Peyer's patch (tissue), 4 donors: ENCODE measurements at regions not wholly inside any gene's neighbourhood (a gene's known extent, or its start where the extent isn't known, plus 50 kb on each side); places are given as distances from the start of the nearest gene placed in this dataset.

Experiments
- DNase-seq, 3 donors: peaks; one replicate each; pipeline ENCODE4 v3.0.0-alpha.2; 2017 to 2019
- H3K27ac ChIP-seq, 4 donors: fragments of 200-600 bp; sonication (generic); one replicate each; pipeline ENCODE4 v1.5.1; 2016 to 2019
- H3K27me3 ChIP-seq, 2 donors: fragments of 200-600 bp; sonication (generic); one replicate each; pipeline ENCODE4 v1.5.1; 2019
- H3K36me3 ChIP-seq, 3 donors: fragments of 200-600 bp; sonication (generic); one replicate each; pipeline ENCODE4 v1.5.1; 2016 to 2019
- H3K4me1 ChIP-seq, 4 donors: fragments of 200-600 bp; sonication (generic); one replicate each; pipeline ENCODE4 v1.5.1; 2016 to 2019
- H3K4me3 ChIP-seq, 4 donors: fragments of 200-600 bp; sonication (generic); 1 replicate in 3 of 4; 2 replicates in 1 of 4; pipeline ENCODE4 v1.5.1; 2016 to 2019; ENCODE audit warnings: mild to moderate bottlenecking in 1 of 4
- H3K9me3 ChIP-seq, 4 donors: fragments of 200-600 bp; sonication (generic); one replicate each; pipeline ENCODE4 v1.5.1; 2016 to 2019; ENCODE audit warnings: mild to moderate bottlenecking in 1 of 4
- CTCF ChIP-seq, 6 experiments: fragments of 450-650 bp in 4 of 6; fragments of 200-600 bp in 2 of 6; sonication (generic) in 1 of 6; IDR thresholded peaks; one replicate each; pipeline ENCODE4 v1.5.1; 2017 to 2019; ENCODE audit warnings: antibody characterized with exemption in 6 of 6, mild to moderate bottlenecking in 3 of 6, moderate library complexity in 1 of 6
- POLR2A ChIP-seq, 2 donors: fragments of 450-650 bp; IDR thresholded peaks; one replicate each; pipeline ENCODE4 v1.5.1; 2017; ENCODE audit warnings: antibody characterized with exemption in 2 of 2, mild to moderate bottlenecking in 2 of 2, moderate library complexity in 2 of 2

DNA sequence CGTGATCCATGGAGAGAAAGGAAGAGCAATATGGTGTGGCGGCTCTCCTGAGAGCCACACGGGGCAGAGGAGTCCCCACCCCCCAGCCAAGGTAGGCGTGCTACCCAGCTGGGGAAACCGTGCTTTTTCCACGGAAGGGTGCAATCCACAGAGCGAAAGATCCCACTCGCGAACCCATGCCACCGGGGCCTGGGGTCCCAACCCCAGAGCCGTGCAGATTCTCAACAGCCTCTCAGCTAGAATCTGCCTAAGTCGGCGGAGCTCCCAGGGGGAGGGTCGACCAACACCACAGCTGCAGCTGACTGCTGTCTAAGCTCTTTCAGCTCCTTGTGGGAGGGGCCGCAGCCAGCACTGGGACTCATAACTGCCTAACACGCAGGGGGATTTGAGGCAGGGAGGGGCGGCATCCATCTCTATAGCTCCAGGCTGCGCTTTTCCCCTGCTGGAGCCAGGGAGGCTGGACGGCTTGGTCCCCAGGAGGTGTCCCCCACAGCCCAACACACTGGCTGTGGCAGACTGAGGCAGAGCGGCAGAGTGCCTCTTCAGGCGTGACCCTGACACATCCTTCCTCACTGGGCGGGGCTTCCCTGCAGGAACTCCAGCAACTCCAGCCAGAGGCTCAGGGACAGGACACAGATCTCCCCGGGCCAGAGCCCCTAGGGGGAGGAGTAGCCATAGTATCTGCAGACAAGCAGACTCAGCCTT is 107.6 kb upstream of the ZBTB20 start:
- TF ChIP-seq POLR2A (IDR thresholded peaks at IDR 0.05) (no peak), CTCF (IDR thresholded peaks at IDR 0.05) (no peak)
- Histone ChIP-seq H3K9me3 (no peaks in the 10 kb centered on the region), H3K27ac (no peak overlapping the region), H3K4me3 (no peak overlapping the region), H3K4me1 (no peaks in the 10 kb centered on the region), H3K27me3 (no peaks in the 10 kb centered on the region), H3K36me3 (no peaks in the 10 kb centered on the region)
- no peak for DNase-seq

DNA sequence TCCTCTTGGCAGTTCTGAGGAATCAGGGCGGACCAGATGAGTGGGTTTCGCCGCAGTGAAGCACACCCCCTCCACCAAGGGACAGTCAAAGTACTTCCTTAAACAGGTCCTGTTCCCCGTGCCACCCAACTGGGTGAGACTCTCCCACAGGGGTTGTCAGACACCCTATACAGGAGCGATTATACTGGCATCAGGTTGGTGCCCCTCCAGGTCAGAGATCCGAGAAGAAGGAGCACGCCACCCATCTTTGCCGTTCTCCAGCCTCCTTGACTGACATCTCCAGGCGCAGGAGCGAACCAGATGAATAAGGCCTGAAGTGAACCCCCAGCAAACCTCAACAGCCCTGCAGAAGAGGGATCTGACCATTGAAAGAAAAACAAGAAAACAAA is 108.1 kb upstream of the ZBTB20 start:
- Histone ChIP-seq H3K9me3 (no peaks in the 10 kb centered on the region), H3K27ac (no peak overlapping the region), H3K27me3 (no peaks in the 10 kb centered on the region), H3K36me3 (no peaks in the 10 kb centered on the region), H3K4me1 (no peaks in the 10 kb centered on the region), H3K4me3 (no peak overlapping the region)
- no peak for DNase-seq
- TF ChIP-seq POLR2A (IDR thresholded peaks at IDR 0.05) = no peak
- no peak for TF ChIP-seq CTCF (IDR thresholded peaks at IDR 0.05)

DNA sequence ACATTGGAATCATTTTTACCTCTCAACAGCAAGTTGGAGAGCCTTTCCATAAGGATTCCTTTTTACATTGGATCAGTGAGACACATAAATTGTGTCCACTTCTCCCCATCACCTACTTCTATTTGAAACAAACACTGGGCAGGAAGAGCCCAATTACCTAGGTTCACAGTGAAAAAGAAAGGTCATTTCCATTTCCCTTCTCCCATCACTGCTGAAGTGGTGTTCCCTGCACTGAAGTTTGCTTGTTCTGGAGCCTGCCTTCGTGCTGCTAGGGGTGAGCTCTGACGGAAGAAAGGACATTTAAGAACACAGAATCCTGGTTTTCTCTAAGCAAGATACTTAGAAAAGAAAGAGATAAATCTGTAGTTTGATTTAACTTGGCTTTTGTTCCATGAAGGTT is 123.8 kb upstream of the ZBTB20 start:
- H3K27ac ChIP-seq = no peak overlapping the region
- no peaks in the 10 kb centered on the region for H3K36me3 ChIP-seq
- H3K27me3 ChIP-seq = no peaks in the 10 kb centered on the region
- no peaks in the 10 kb centered on the region for H3K4me1 ChIP-seq
- no peak overlapping the region for H3K4me3 ChIP-seq
- DNase-seq = no peak
- TF ChIP-seq POLR2A (IDR thresholded peaks at IDR 0.05) (no peak), CTCF (IDR thresholded peaks at IDR 0.05) (no peak)
- H3K9me3 ChIP-seq = no peaks in the 10 kb centered on the region

DNA sequence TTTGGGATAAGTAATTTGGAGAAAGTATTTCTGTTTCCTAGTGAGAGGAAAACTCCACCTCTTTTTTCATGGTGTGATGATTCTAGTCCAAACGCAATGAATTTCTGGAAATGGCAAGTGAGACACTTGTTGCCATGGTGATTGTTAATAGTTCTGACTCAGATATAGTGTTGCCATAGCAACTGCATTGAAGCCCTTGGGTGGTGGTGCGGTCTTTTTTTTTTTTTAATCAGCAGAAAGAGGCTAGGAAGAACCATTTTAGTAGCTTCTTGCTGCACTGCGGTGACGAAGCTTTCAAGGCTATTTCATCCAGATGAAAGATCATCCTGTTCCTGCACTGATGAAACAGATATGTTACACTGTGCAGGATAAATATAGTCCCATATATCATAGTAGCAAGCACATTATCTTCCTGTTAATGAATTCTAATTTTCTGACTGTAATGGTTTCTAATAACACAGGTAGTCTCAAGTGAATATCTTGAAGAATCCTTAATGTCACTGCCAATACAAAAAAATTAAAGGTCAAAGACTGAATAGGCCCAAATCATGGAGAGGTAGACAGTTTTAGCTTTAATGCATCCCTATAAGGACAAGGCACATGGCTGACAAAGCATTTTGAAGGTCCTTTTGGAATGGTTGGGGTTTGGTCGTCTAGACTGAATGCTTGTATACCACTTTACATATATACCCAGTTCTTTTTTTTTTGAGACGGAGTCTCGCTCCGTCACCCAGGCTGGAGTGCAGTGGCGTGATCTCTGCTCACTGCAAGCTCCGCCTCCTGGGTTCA is 125.1 kb upstream of the ZBTB20 start:
- TF ChIP-seq CTCF (IDR thresholded peaks at IDR 0.05) (no peak), POLR2A (IDR thresholded peaks at IDR 0.05) (no peak)
- Histone ChIP-seq H3K36me3 (no peaks in the 10 kb centered on the region), H3K27ac (no peak overlapping the region), H3K4me1 (no peaks in the 10 kb centered on the region), H3K9me3 (no peaks in the 10 kb centered on the region), H3K4me3 (no peak overlapping the region), H3K27me3 (no peaks in the 10 kb centered on the region)
- no peak for DNase-seq

DNA sequence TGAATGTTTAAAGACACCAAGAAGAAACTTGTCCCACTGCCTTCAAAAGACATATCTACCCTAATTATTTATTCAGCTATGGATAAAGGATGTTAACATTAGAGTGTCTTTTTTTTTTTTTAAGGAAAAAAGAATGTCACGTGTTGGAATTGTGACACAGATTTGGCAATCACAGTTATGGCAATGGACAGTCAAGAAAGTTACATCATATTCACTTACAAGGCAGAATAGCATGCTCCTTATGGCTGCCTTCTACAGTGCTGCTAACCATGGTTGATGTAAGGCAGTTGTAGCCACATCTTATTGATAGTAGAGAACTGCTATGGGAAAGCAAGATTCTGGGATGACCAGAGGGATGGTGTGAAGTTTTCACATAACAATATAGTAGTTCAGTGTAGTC is 128.8 kb upstream of the ZBTB20 start:
- TF ChIP-seq CTCF (IDR thresholded peaks at IDR 0.05) = no peak
- TF ChIP-seq POLR2A (IDR thresholded peaks at IDR 0.05) = no peak
- Histone ChIP-seq H3K27me3 (no peaks in the 10 kb centered on the region), H3K4me3 (no peak overlapping the region), H3K27ac (no peak overlapping the region), H3K4me1 (no peaks in the 10 kb centered on the region), H3K36me3 (no peaks in the 10 kb centered on the region), H3K9me3 (no peaks in the 10 kb centered on the region)
- no peak for DNase-seq
